Activated CD8-positive, alpha-beta memory T cell treated with anti-CD3 and anti-CD28 coated beads, Interleukin-2, amount 10 ng/mL, durations not matched to agents 7 days and 5 days (primary cell): ENCODE measurements at regions not wholly inside any gene's neighbourhood (a gene's known extent, or its start where the extent isn't known, plus 50 kb on each side); places are given as distances from the start of the nearest gene placed in this dataset.
"Not testable (repeated sequence)": the region's sequence is repeated elsewhere in the genome, so short reads cannot be mapped to it uniquely, and the experiment has no call there.

Source experiments
- ATAC-seq: fragments of 150-1000 bp; cut with Tn5 transposase; one replicate; pipeline ENCODE4 v1.10.0; 2021; ENCODE audit warnings: moderate library complexity
- CTCF ChIA-PET: fragments of 350-600 bp; sonication (Branson Sonifier 250); formaldehyde crosslinking; loops from one replicate; lab custom pipeline; 2021; ENCODE audit warnings: antibody characterized with exemption; lab: Charles Lee
- DNase-seq: peaks from one replicate; pipeline ENCODE4 v3.0.0-alpha.2; 2020
- H3K27ac Mint-ChIP-seq: one replicate; pipeline ENCODE4 v1.8.0; 2021; ENCODE audit warnings: mild to moderate bottlenecking, mixed read lengths
- H3K27me3 Mint-ChIP-seq: one replicate; pipeline ENCODE4 v1.8.0; 2021; ENCODE audit warnings: mixed read lengths
- H3K36me3 Mint-ChIP-seq: one replicate; pipeline ENCODE4 v1.8.0; 2021; ENCODE audit warnings: mild to moderate bottlenecking, mixed read lengths
- H3K4me1 Mint-ChIP-seq: one replicate; pipeline ENCODE4 v1.8.0; 2021; ENCODE audit warnings: mixed read lengths
- H3K4me3 Mint-ChIP-seq: one replicate; pipeline ENCODE4 v1.8.0; 2021; ENCODE audit warnings: mild to moderate bottlenecking, moderate library complexity, mixed read lengths
- H3K9me3 Mint-ChIP-seq: one replicate; pipeline ENCODE4 v1.8.0; 2022; ENCODE audit warnings: low read depth, mixed read lengths

- Mint-ChIP-seq H3K27me3 (peaks cover 6% of the 10 kb centered on the region), H3K4me3 (no peak overlapping the region), H3K9me3 (peaks cover 4% of the 10 kb centered on the region), H3K4me1 (peaks cover 6% of the 10 kb centered on the region), H3K36me3 (no peaks in the 10 kb centered on the region), H3K27ac (no peak overlapping the region)
- CTCF ChIA-PET, result no interaction called here
- DNase-seq, result no peak
- no peak for ATAC-seq
These were observed 493.0 kb upstream of the PLXNA2 start for GRCh38 chr1:208737161-208737560.

DNA sequence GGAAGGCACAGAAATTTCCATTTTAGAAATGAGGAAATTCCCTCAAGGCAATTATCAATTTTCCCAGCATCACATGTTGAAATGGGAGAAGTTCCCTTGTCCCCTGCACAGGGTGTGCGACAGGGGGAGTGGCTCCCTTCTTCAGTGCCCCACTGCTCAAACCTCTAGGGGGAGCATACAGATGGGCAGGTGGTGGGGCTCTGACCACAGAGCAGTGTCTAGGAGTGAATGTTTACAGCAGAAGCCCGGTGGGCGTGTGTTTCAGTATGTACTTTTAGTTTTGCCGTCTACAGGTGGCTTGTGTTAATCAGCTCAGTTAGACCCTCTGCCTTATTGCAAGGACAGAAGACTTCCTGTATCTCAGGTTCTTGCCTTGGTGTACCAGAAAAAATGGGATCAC, 493.7 kb upstream of the PLXNA2 start:
- H3K27ac Mint-ChIP-seq, result no peak overlapping the region
- H3K27me3 Mint-ChIP-seq, result no peaks in the 10 kb centered on the region
- no peak for ATAC-seq
- CTCF ChIA-PET, result no interaction called here
- H3K36me3 Mint-ChIP-seq, result no peaks in the 10 kb centered on the region
- no peak for DNase-seq
- H3K4me3 Mint-ChIP-seq, result no peak overlapping the region
- H3K9me3 Mint-ChIP-seq, result peaks cover 4% of the 10 kb centered on the region
- H3K4me1 Mint-ChIP-seq, result no peaks in the 10 kb centered on the region

- H3K4me1 Mint-ChIP-seq, DNase-seq, CTCF ChIA-PET, H3K27ac Mint-ChIP-seq, H3K4me3 Mint-ChIP-seq, H3K27me3 Mint-ChIP-seq, H3K9me3 Mint-ChIP-seq, H3K36me3 Mint-ChIP-seq, ATAC-seq: not testable (repeated sequence)
These were observed 495.5 kb upstream of the PLXNA2 start for GRCh38 chr1:208739636-208740035.

GRCh38 chr1:208741296-208741695, 497.1 kb upstream of the PLXNA2 start:
- Mint-ChIP-seq H3K27me3 (no peaks in the 10 kb centered on the region), H3K27ac (no peak overlapping the region), H3K36me3 (no peaks in the 10 kb centered on the region), H3K4me1 (no peaks in the 10 kb centered on the region), H3K9me3 (peaks cover 4% of the 10 kb centered on the region), H3K4me3 (no peak overlapping the region)
- CTCF ChIA-PET, result no interaction called here
- no peak for DNase-seq
- ATAC-seq, result no peak

DNA sequence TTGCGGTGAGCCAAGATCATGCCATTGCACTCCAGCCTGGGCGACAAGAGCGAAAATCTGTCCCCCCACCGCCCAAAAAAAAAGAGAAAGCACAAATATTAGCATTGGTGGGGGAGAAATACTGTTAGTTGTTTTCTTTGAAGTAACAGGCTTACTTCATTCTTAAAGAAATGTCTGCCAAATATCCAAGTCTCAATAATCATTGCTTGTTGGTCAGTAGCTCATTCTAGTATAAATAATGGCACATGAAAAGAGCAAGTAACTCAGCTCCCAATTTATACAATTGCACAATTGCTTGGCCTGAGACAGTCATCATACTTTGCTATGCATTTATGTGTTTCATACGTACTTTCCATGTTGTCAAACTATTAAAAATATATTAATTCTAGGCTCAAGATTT, 499.2 kb upstream of the PLXNA2 start:
- H3K4me3 Mint-ChIP-seq, result no peak overlapping the region
- no peak for DNase-seq
- H3K27ac Mint-ChIP-seq, result no peak overlapping the region
- no peaks in the 10 kb centered on the region for H3K4me1 Mint-ChIP-seq
- H3K9me3 Mint-ChIP-seq, result peaks cover 3% of the 10 kb centered on the region
- H3K27me3 Mint-ChIP-seq, result no peaks in the 10 kb centered on the region
- CTCF ChIA-PET, result no interaction called here
- no peak for ATAC-seq
- no peaks in the 10 kb centered on the region for H3K36me3 Mint-ChIP-seq

- DNase-seq, result no peak
- Mint-ChIP-seq H3K27me3 (peaks cover 3% of the 10 kb centered on the region), H3K27ac (no peak overlapping the region), H3K4me3 (no peak overlapping the region), H3K36me3 (no peaks in the 10 kb centered on the region), H3K4me1 (no peaks in the 10 kb centered on the region), H3K9me3 (no peaks in the 10 kb centered on the region)
- ATAC-seq, result no peak
- CTCF ChIA-PET, result no interaction called here
These were observed 503.8 kb upstream of the PLXNA2 start for GRCh38 chr1:208747979-208748378.

- H3K36me3 Mint-ChIP-seq, result no peaks in the 10 kb centered on the region
- ATAC-seq, result no peak
- no peak overlapping the region for H3K27ac Mint-ChIP-seq
- no peak overlapping the region for H3K4me3 Mint-ChIP-seq
- H3K27me3 Mint-ChIP-seq, result peaks cover 3% of the 10 kb centered on the region
- no peaks in the 10 kb centered on the region for H3K9me3 Mint-ChIP-seq
- no peaks in the 10 kb centered on the region for H3K4me1 Mint-ChIP-seq
- CTCF ChIA-PET, result no interaction called here
- no peak for DNase-seq
These were observed 504.4 kb upstream of the PLXNA2 start for GRCh38 chr1:208748387-208749165.

GRCh38 chr1:208756339-208756981, 512.3 kb upstream of the PLXNA2 start:
- no peak for ATAC-seq
- Mint-ChIP-seq H3K4me1 (no peaks in the 10 kb centered on the region), H3K27me3 (no peaks in the 10 kb centered on the region), H3K4me3 (no peak overlapping the region), H3K27ac (no peak overlapping the region), H3K9me3 (no peaks in the 10 kb centered on the region), H3K36me3 (no peaks in the 10 kb centered on the region)
- no peak for DNase-seq
- CTCF ChIA-PET, result no interaction called here

- Mint-ChIP-seq H3K27me3 (no peaks in the 10 kb centered on the region), H3K9me3 (no peaks in the 10 kb centered on the region)
- CTCF ChIA-PET, result no interaction called here
These were observed 513.7 kb upstream of the PLXNA2 start for GRCh38 chr1:208757846-208758245.

GRCh38 chr1:208759255-208759654, 515.1 kb upstream of the PLXNA2 start:
- CTCF ChIA-PET, result no interaction called here

More at GRCh38 chr1:208757846-208758245, 513.7 kb upstream of the PLXNA2 start:
- ATAC-seq, result no peak
- DNase-seq, result no peak
- no peak overlapping the region for H3K4me3 Mint-ChIP-seq
- H3K4me1 Mint-ChIP-seq, result no peaks in the 10 kb centered on the region
- H3K36me3 Mint-ChIP-seq, result no peaks in the 10 kb centered on the region
- H3K27ac Mint-ChIP-seq, result no peak overlapping the region

DNA sequence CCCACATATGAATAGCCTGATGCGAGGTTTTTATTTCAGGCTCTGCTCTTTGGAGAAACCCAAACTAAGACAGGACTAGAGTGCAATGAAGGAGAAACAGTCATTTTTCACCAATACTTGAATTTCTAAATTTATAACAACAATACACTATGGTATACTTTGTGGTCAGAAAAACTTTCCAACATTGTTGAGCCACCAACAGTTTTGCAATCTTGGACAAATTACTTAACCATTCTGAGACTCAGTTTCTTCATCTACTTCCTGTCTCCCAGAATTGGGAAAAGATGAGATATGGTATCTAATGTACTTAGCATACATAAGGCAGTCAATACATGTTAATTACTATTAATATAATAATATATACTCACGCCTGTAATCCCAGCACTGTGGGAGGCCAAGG, 519.8 kb upstream of the PLXNA2 start:
- DNase-seq (no peak), ATAC-seq (no peak)
- Mint-ChIP-seq H3K27ac (no peak overlapping the region), H3K36me3 (no peaks in the 10 kb centered on the region), H3K27me3 (no peaks in the 10 kb centered on the region), H3K9me3 (no peaks in the 10 kb centered on the region), H3K4me3 (no peak overlapping the region), H3K4me1 (no peaks in the 10 kb centered on the region)
- CTCF ChIA-PET, result no interaction called here

More at GRCh38 chr1:208759255-208759654, 515.1 kb upstream of the PLXNA2 start:
- Mint-ChIP-seq H3K27ac (no peak overlapping the region), H3K36me3 (no peaks in the 10 kb centered on the region), H3K4me1 (no peaks in the 10 kb centered on the region), H3K9me3 (no peaks in the 10 kb centered on the region), H3K27me3 (no peaks in the 10 kb centered on the region), H3K4me3 (no peak overlapping the region)
- DNase-seq, result no peak
- no peak for ATAC-seq

- Mint-ChIP-seq H3K4me3 (no peak overlapping the region), H3K27me3 (no peaks in the 10 kb centered on the region), H3K9me3 (no peaks in the 10 kb centered on the region), H3K4me1 (no peaks in the 10 kb centered on the region), H3K27ac (no peak overlapping the region), H3K36me3 (no peaks in the 10 kb centered on the region)
- DNase-seq, result no peak
- CTCF ChIA-PET, result no interaction called here
- no peak for ATAC-seq
These were observed 522.6 kb upstream of the PLXNA2 start for GRCh38 chr1:208766832-208767231.

GRCh38 chr1:208767816-208768215, 523.6 kb upstream of the PLXNA2 start:
- DNase-seq (no peak), ATAC-seq (no peak)
- H3K4me1 Mint-ChIP-seq, result no peaks in the 10 kb centered on the region
- CTCF ChIA-PET, result no interaction called here
- no peak overlapping the region for H3K27ac Mint-ChIP-seq
- no peaks in the 10 kb centered on the region for H3K27me3 Mint-ChIP-seq
- H3K9me3 Mint-ChIP-seq, result no peaks in the 10 kb centered on the region
- no peak overlapping the region for H3K4me3 Mint-ChIP-seq
- H3K36me3 Mint-ChIP-seq, result no peaks in the 10 kb centered on the region

GRCh38 chr1:208772891-208773290, 528.7 kb upstream of the PLXNA2 start:
- no peak overlapping the region for H3K4me3 Mint-ChIP-seq
- CTCF ChIA-PET, result no interaction called here
- H3K36me3 Mint-ChIP-seq, result no peaks in the 10 kb centered on the region
- ATAC-seq (no peak), DNase-seq (no peak)
- H3K27ac Mint-ChIP-seq, result no peak overlapping the region
- no peaks in the 10 kb centered on the region for H3K4me1 Mint-ChIP-seq
- H3K27me3 Mint-ChIP-seq, result no peaks in the 10 kb centered on the region
- H3K9me3 Mint-ChIP-seq, result no peaks in the 10 kb centered on the region
